Ovary (tissue), 3 donors: ENCODE measurements at regions not wholly inside any gene's neighbourhood (a gene's known extent, or its start where the extent isn't known, plus 50 kb on each side); places are given as distances from the start of the nearest gene placed in this dataset.

Experiments
- EP300 ChIP-seq: sonication (generic); formaldehyde crosslinking; IDR thresholded peaks from one replicate; pipeline ENCODE4 v1.6.1; 2017; ENCODE audit warnings: antibody characterized with exemption
- POLR2A ChIP-seq: fragments of 450-650 bp; IDR thresholded peaks from one replicate; pipeline ENCODE4 v1.6.1; 2017; ENCODE audit warnings: antibody characterized with exemption, mild to moderate bottlenecking, moderate library complexity
- TF ChIP-seq, protein P1 (sequence below), 3 donors: fragments of 450-650 bp in 2 of 3; fragments of 200-600 bp in 1 of 3; IDR thresholded peaks; one replicate each; pipeline versions ENCODE4 v1.5.1 to v1.8.0; 2016 to 2022; ENCODE audit warnings: antibody characterized with exemption in 3 of 3, mild to moderate bottlenecking in 1 of 3
- donor health status: DM: no; HTN: no; CAD: no.

- TF ChIP-seq POLR2A = no peak
- TF ChIP-seq, protein P1, sequence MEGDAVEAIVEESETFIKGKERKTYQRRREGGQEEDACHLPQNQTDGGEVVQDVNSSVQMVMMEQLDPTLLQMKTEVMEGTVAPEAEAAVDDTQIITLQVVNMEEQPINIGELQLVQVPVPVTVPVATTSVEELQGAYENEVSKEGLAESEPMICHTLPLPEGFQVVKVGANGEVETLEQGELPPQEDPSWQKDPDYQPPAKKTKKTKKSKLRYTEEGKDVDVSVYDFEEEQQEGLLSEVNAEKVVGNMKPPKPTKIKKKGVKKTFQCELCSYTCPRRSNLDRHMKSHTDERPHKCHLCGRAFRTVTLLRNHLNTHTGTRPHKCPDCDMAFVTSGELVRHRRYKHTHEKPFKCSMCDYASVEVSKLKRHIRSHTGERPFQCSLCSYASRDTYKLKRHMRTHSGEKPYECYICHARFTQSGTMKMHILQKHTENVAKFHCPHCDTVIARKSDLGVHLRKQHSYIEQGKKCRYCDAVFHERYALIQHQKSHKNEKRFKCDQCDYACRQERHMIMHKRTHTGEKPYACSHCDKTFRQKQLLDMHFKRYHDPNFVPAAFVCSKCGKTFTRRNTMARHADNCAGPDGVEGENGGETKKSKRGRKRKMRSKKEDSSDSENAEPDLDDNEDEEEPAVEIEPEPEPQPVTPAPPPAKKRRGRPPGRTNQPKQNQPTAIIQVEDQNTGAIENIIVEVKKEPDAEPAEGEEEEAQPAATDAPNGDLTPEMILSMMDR (IDR thresholded peaks at IDR 0.05) = no peak
- TF ChIP-seq EP300 = no peak
Measured at GRCh38 chr7:46162609-46163008, 241.5 kb upstream of the IGFBP3 start.
